Spleen (tissue), 11 donors: ENCODE measurements at regions not wholly inside any gene's neighbourhood (a gene's known extent, or its start where the extent isn't known, plus 50 kb on each side); places are given as distances from the start of the nearest gene placed in this dataset.

Experiments used
- DNase-seq: peaks from one replicate; pipeline ENCODE4 v3.0.0-alpha.2; 2020
- H3K27ac ChIP-seq, 8 donors: fragments of 200-600 bp; sonication (generic) in 7 of 8; 1 replicate in 4 of 8; 2 replicates in 4 of 8; pipeline versions ENCODE4 v1.5.0 to v1.8.0; 2016 to 2021; ENCODE audit warnings: inconsistent platforms in 4 of 8, mild to moderate bottlenecking in 4 of 8, moderate library complexity in 1 of 8
- H3K27me3 ChIP-seq, 7 donors: fragments of 200-600 bp; sonication (generic) in 6 of 7; replicated peaks in 1 of 7; 1 replicate in 4 of 7; 2 replicates in 3 of 7; pipeline versions ENCODE4 v1.5.0 to v1.8.0; 2016 to 2021; ENCODE audit warnings: inconsistent platforms in 3 of 7, mild to moderate bottlenecking in 1 of 7
- H3K36me3 ChIP-seq, 6 donors: fragments of 200-600 bp; sonication (generic) in 5 of 6; 1 replicate in 4 of 6; 2 replicates in 2 of 6; pipeline versions ENCODE4 v1.5.0 to v1.8.0; 2016 to 2021; ENCODE audit warnings: inconsistent platforms in 2 of 6
- H3K4me1 ChIP-seq, 6 donors: fragments of 200-600 bp; sonication (generic) in 5 of 6; 1 replicate in 3 of 6; 2 replicates in 3 of 6; pipeline versions ENCODE4 v1.5.0 to v1.8.0; 2016 to 2021; ENCODE audit warnings: inconsistent platforms in 3 of 6
- H3K4me3 ChIP-seq, 8 donors: fragments of 200-600 bp; sonication (generic) in 7 of 8; 1 replicate in 4 of 8; 2 replicates in 4 of 8; pipeline versions ENCODE4 v1.5.0 to v1.8.0; 2016 to 2021; ENCODE audit warnings: inconsistent platforms in 4 of 8, mild to moderate bottlenecking in 4 of 8, moderate library complexity in 2 of 8
- H3K9me3 ChIP-seq, 8 donors: fragments of 200-600 bp; sonication (generic) in 7 of 8; 1 replicate in 4 of 8; 2 replicates in 4 of 8; pipeline versions ENCODE4 v1.5.0 to v1.8.0; 2016 to 2021; ENCODE audit warnings: inconsistent platforms in 4 of 8
- POLR2A ChIP-seq, 3 donors: fragments of 450-650 bp; IDR thresholded peaks; one replicate each; pipeline ENCODE4 v1.5.1; 2017; ENCODE audit warnings: antibody characterized with exemption in 3 of 3, mild to moderate bottlenecking in 1 of 3
- POLR2AphosphoS5 ChIP-seq, 3 donors: sonication (generic); formaldehyde crosslinking; IDR thresholded peaks; one replicate each; pipeline ENCODE4 v1.5.1; 2017; ENCODE audit warnings: antibody characterized with exemption in 3 of 3
- WGBS, 5 donors: extraction: QIAGEN DNeasy Blood & Tissue Kit in 3 of 5; methylation state at CpG; one replicate each; pipeline versions ENCODE4 v1.1.5 to v1.1.7; 2013 to 2018; 5-methylcytosine and 5-hydroxymethylcytosine counted together
- intact Hi-C: fragments of 100-400 bp; cut with DNase I; formaldehyde crosslinking; loops from one replicate; pipeline ENCODE4 v1.15.0; 2023; ENCODE audit warnings: low total_unique reads
- TF ChIP-seq, protein P1 (sequence below), 11 experiments: fragments of 200-600 bp in 7 of 11; fragments of 450-650 bp in 4 of 11; sonication (generic) in 4 of 11; IDR thresholded peaks in 8 of 11; conservative IDR thresholded peaks in 3 of 11; 1 replicate in 7 of 11; 2 replicates in 4 of 11; pipeline versions ENCODE4 v1.4.0 to v1.8.0; 2016 to 2021; ENCODE audit warnings: antibody characterized with exemption in 11 of 11, inconsistent platforms in 4 of 11, mild to moderate bottlenecking in 1 of 11
- donor health status: healthy with polysubstance abuse.
- donor health status: DM: no; HTN: no; CAD: no; lungs with moderate emphysema.
- donor health status: DM: no; HTN: no; CAD: no.
- donor health status: Bipolar disorder and iron deficiency.
- donor health status: healthy.
- donor health status: DM: no; HTN: no; CAD: no.
- donor health status: DM: yes; HTN: yes; CAD: no.

- Histone ChIP-seq H3K27me3 (no peaks in the 10 kb centered on the region), H3K27ac (no peak overlapping the region), H3K9me3 (no peaks in the 10 kb centered on the region), H3K36me3 (no peaks in the 10 kb centered on the region), H3K4me1 (peaks cover 0 to 26% (median 7%) of the 10 kb centered on the region in 6 donors), H3K4me3 (no peak overlapping the region)
- intact Hi-C loops, result no loop called here
- DNase-seq, result no peak
- 94 to 97% (median 96%) methylated on average over 5 of the region's 5 CpGs for WGBS, 5 donors
- no peak for TF ChIP-seq POLR2A (IDR thresholded peaks at IDR 0.05)
- TF ChIP-seq POLR2AphosphoS5 (IDR thresholded peaks at IDR 0.05), result no peak
- TF ChIP-seq, protein P1, sequence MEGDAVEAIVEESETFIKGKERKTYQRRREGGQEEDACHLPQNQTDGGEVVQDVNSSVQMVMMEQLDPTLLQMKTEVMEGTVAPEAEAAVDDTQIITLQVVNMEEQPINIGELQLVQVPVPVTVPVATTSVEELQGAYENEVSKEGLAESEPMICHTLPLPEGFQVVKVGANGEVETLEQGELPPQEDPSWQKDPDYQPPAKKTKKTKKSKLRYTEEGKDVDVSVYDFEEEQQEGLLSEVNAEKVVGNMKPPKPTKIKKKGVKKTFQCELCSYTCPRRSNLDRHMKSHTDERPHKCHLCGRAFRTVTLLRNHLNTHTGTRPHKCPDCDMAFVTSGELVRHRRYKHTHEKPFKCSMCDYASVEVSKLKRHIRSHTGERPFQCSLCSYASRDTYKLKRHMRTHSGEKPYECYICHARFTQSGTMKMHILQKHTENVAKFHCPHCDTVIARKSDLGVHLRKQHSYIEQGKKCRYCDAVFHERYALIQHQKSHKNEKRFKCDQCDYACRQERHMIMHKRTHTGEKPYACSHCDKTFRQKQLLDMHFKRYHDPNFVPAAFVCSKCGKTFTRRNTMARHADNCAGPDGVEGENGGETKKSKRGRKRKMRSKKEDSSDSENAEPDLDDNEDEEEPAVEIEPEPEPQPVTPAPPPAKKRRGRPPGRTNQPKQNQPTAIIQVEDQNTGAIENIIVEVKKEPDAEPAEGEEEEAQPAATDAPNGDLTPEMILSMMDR (IDR thresholded peaks at IDR 0.05 in 8 of 11, conservative IDR thresholded peaks at IDR 0.05 in 3 of 11), result no peak
These were observed 359.6 kb downstream of the SHQ1 start for GRCh38 chr3:72488738-72489035.

DNA sequence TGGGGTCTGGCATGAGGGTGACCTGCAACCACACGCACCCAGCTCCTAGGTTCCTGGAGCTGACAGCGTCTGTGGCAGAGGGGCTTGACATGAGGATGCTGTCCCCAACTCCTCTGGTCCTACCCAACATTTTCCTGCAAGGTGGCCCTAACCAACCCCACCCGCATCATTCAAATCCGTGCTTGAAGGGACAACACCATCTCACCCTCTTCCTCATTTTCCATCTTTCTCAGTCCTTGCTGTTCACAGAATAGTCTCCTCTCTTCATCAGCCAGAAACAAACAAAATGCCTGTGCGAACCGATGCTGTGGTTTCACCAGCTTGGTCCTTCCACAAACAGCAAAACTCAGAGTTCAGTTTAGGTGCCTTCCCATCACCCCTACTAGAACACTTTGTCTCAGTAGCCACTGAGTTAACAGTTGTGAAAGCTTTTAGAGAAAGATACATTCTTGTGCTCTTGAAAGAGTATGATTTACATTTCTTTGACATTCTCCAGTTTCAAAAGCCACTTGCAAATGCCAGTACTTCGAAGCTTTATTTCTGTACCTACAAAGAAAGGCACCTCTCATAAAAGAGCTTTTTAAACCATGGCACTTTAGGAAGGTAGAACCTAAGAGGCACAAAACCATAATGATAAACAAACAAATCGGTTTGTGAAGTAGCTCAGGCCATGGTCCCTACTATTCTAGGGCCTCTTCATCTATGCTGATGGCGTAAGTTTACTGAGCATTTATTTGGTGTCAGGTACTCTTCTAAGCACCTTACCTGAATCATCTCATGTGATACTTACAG lies 360.1 kb downstream of the SHQ1 start:
- intact Hi-C loops, result no loop called here
- 77 to 87% (median 84%) methylated on average over 7 to 9 of the region's 9 CpGs for WGBS, 5 donors
- Histone ChIP-seq H3K4me3 (no peak overlapping the region), H3K4me1 (peaks cover 0 to 31% (median 12%) of the 10 kb centered on the region in 6 donors), H3K27me3 (no peaks in the 10 kb centered on the region), H3K36me3 (no peaks in the 10 kb centered on the region), H3K27ac (peak overlapping the region in 1 of 8 donors; percentile 8), H3K9me3 (no peaks in the 10 kb centered on the region)
- TF ChIP-seq POLR2A (IDR thresholded peaks at IDR 0.05) (no peak), POLR2AphosphoS5 (IDR thresholded peaks at IDR 0.05) (no peak)
- TF ChIP-seq, protein P1 (IDR thresholded peaks at IDR 0.05 in 8 of 11, conservative IDR thresholded peaks at IDR 0.05 in 3 of 11), result no peak
- DNase-seq, result no peak

DNA sequence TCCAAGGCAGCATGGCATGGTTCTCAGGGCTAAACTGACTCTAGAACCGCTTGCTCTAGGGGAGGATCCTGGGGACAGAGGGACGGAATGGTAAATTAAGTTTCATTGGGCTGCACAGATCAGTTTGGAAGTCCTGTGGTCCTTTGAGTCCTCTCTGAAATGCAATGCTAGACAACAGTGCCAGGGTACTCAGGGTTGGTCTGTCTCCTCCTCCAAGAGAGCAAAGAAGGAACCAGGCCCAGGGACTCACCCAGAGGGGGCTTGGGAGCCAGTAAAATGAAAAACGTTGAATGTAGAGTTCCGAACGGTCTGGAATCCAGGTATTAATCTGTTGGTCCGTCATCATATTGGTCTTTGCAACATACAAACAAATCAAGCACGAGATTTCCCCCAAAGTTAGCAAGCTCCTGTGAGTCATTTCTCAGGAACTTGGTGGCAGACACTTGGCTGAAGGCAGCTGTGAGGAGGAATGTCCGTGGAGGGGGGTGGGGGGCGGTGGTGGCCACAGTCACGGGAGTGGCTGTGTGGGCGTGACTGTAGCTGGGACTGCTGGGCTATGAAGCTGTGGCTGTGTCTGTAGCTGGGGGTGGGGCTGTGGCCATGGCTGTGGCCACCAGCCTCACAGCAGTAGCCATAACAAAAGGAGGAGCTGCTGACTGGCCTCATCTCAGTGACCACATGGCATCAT lies 361.0 kb downstream of the SHQ1 start:
- H3K36me3 ChIP-seq, result no peaks in the 10 kb centered on the region
- TF ChIP-seq, protein P1 (IDR thresholded peaks at IDR 0.05 in 8 of 11, conservative IDR thresholded peaks at IDR 0.05 in 3 of 11), result no peak
- TF ChIP-seq POLR2AphosphoS5 (IDR thresholded peaks at IDR 0.05) (no peak), POLR2A (IDR thresholded peaks at IDR 0.05) (no peak)
- no peak overlapping the region for H3K27ac ChIP-seq
- WGBS, 5 donors, result 43 to 63% (median 45%) methylated on average over 10 to 11 of the region's 11 CpGs
- H3K9me3 ChIP-seq, result no peaks in the 10 kb centered on the region
- peaks cover 5 to 41% (median 19%) of the 10 kb centered on the region in 6 donors for H3K4me1 ChIP-seq
- no peak for DNase-seq
- intact Hi-C loops, result no loop called here
- no peak overlapping the region for H3K4me3 ChIP-seq
- no peaks in the 10 kb centered on the region for H3K27me3 ChIP-seq

GRCh38 chr3:72485641-72486040 lies 362.6 kb downstream of the SHQ1 start:
- no peak for DNase-seq
- H3K27ac ChIP-seq, result no peak overlapping the region
- 74 to 90% (median 85%) methylated on average over 2 of the region's 2 CpGs for WGBS, 5 donors
- H3K9me3 ChIP-seq, result no peaks in the 10 kb centered on the region
- H3K27me3 ChIP-seq, result no peaks in the 10 kb centered on the region
- no peak for TF ChIP-seq POLR2A (IDR thresholded peaks at IDR 0.05)
- TF ChIP-seq, protein P1 (IDR thresholded peaks at IDR 0.05 in 8 of 11, conservative IDR thresholded peaks at IDR 0.05 in 3 of 11), result no peak
- no peak for TF ChIP-seq POLR2AphosphoS5 (IDR thresholded peaks at IDR 0.05)
- H3K36me3 ChIP-seq, result no peaks in the 10 kb centered on the region
- intact Hi-C loops, result no loop called here
- no peak overlapping the region for H3K4me3 ChIP-seq
- H3K4me1 ChIP-seq, result peaks cover 5 to 38% (median 16%) of the 10 kb centered on the region in 6 donors
